IMR-90 (cell line): ENCODE measurements at regions not wholly inside any gene's neighbourhood (a gene's known extent, or its start where the extent isn't known, plus 50 kb on each side); places are given as distances from the start of the nearest gene placed in this dataset.

Source experiments
- ATAC-seq: fragments of 200-7000 bp; cut with Tn5 transposase; 2 replicates; pipeline ENCODE4 v1.9.1; 2020; ENCODE audit warnings: low read depth, mild to moderate bottlenecking, moderate library complexity
- BruUV-seq: library from RNA; stranded (reverse); fragments of 400-500 nt; replicated peaks from 2 replicates; lab custom pipeline; 2021; lab: Mats Ljungman, UMichigan
- CTCF ChIA-PET: fragments of 300-600 bp; formaldehyde crosslinking; extraction: SDS; loops from one replicate; lab custom pipeline; 2021; ENCODE audit warnings: antibody characterized with exemption; lab: Yijun Ruan, JAX
- POLR2A ChIA-PET: fragments of 300-600 bp; sonication (Branson Sonifier 250); formaldehyde crosslinking; loops from one replicate; lab custom pipeline; 2022; ENCODE audit warnings: antibody characterized with exemption; ENCODE audit not compliant: unreplicated experiment; lab: Charles Lee
- DNase-seq: peaks from one replicate; pipeline ENCODE4 v3.0.0; 2013
- H2AFZ ChIP-seq: replicated peaks from 2 replicates; pipeline ENCODE3; 2013; ENCODE audit warnings: low read length, mild to moderate bottlenecking; ENCODE audit not compliant: poor library complexity
- H2AK5ac ChIP-seq: 2 replicates; pipeline ENCODE4 v1.6.1; 2013; ENCODE audit warnings: low read depth, low read length, inconsistent platforms
- H2AK9ac ChIP-seq: replicated peaks from 2 replicates; pipeline ENCODE3; 2013; ENCODE audit warnings: mild to moderate bottlenecking, low read depth, low read length, moderate library complexity; ENCODE audit not compliant: poor library complexity
- H2BK120ac ChIP-seq: 2 replicates; pipeline ENCODE4 v1.6.1; 2013; ENCODE audit warnings: low read depth, low read length, inconsistent platforms
- H2BK15ac ChIP-seq: 3 replicates; pipeline ENCODE4 v1.6.1; 2013; ENCODE audit warnings: low read depth, low read length, inconsistent platforms
- H2BK20ac ChIP-seq: 2 replicates; pipeline ENCODE4 v1.6.1; 2013; ENCODE audit warnings: low read depth, mild to moderate bottlenecking, inconsistent platforms, low read length, moderate library complexity
- H2BK5ac ChIP-seq: 2 replicates; pipeline ENCODE4 v1.6.1; 2013; ENCODE audit warnings: mild to moderate bottlenecking, low read depth, low read length, inconsistent platforms; ENCODE audit not compliant: poor library complexity, severe bottlenecking
- H3K14ac ChIP-seq: replicated peaks from 2 replicates; pipeline ENCODE4 v1.6.1; 2013; ENCODE audit warnings: low read depth, low read length, inconsistent platforms
- H3K18ac ChIP-seq: 2 replicates; pipeline ENCODE4 v1.6.1; 2013; ENCODE audit warnings: low read depth, low read length, control low read depth
- H3K23ac ChIP-seq: 2 replicates; pipeline ENCODE4 v1.6.1; 2013; ENCODE audit warnings: low read depth, low read length, inconsistent platforms
- H3K27ac ChIP-seq: 2 replicates; pipeline ENCODE4 v1.5.1; 2013; ENCODE audit warnings: mild to moderate bottlenecking, control low read depth, low read length; ENCODE audit not compliant: insufficient read depth
- H3K27me3 ChIP-seq: 2 replicates; pipeline ENCODE4 v1.6.1; 2013; ENCODE audit warnings: low read length; ENCODE audit not compliant: control insufficient read depth, insufficient read depth
- H3K36me3 ChIP-seq: 2 replicates; pipeline ENCODE4 v1.6.1; 2013; ENCODE audit warnings: low read length, mixed read lengths; ENCODE audit not compliant: control insufficient read depth, insufficient read depth
- H3K4ac ChIP-seq: 2 replicates; pipeline ENCODE4 v1.6.1; 2013; ENCODE audit warnings: low read depth, low read length, inconsistent platforms
- H3K4me1 ChIP-seq: 2 replicates; pipeline ENCODE4 v1.6.1; 2013; ENCODE audit warnings: low read length, mixed read lengths; ENCODE audit not compliant: control insufficient read depth, insufficient read depth
- H3K4me2 ChIP-seq: 2 replicates; pipeline ENCODE4 v1.6.1; 2013; ENCODE audit warnings: low read depth, mild to moderate bottlenecking, control low read depth, low read length, moderate library complexity
- H3K4me3 ChIP-seq: 2 replicates; pipeline ENCODE4 v1.5.1; 2013; ENCODE audit warnings: low read depth, mild to moderate bottlenecking, control low read depth, low read length, moderate library complexity; ENCODE audit not compliant: insufficient read depth
- H3K56ac ChIP-seq: 2 replicates; pipeline ENCODE4 v1.6.1; 2013; ENCODE audit warnings: low read length, inconsistent platforms; ENCODE audit not compliant: insufficient read depth; ENCODE audit errors: extremely low read depth
- H3K79me1 ChIP-seq, 2 experiments: 2 replicates each; pipeline ENCODE4 v1.6.1; 2013; ENCODE audit warnings: low read length in 2 of 2, inconsistent platforms in 1 of 2, low read depth in 1 of 2
- H3K9ac ChIP-seq: 2 replicates; pipeline ENCODE4 v1.6.1; 2013; ENCODE audit warnings: low read depth, low read length, control low read depth
- H3K9me1 ChIP-seq: 2 replicates; pipeline ENCODE4 v1.6.1; 2013; ENCODE audit warnings: low read length, inconsistent platforms; ENCODE audit not compliant: insufficient read depth
- H3K9me3 ChIP-seq: 2 replicates; pipeline ENCODE4 v1.6.1; 2013; ENCODE audit warnings: low read length; ENCODE audit not compliant: control insufficient read depth, insufficient read depth
- H4K20me1 ChIP-seq: 2 replicates; pipeline ENCODE4 v1.6.1; 2013; ENCODE audit warnings: low read length, inconsistent platforms; ENCODE audit not compliant: insufficient read depth
- H4K5ac ChIP-seq: 2 replicates; pipeline ENCODE4 v1.6.1; 2013; ENCODE audit warnings: mild to moderate bottlenecking, low read depth, low read length, control low read depth
- H4K8ac ChIP-seq, 2 experiments: 2 replicates each; pipeline ENCODE4 v1.6.1; 2013; ENCODE audit warnings: low read depth in 2 of 2, low read length in 2 of 2, control low read depth in 1 of 2, inconsistent platforms in 1 of 2
- H4K91ac ChIP-seq: 2 replicates; pipeline ENCODE4 v1.6.1; 2013; ENCODE audit warnings: low read depth, low read length, inconsistent platforms; ENCODE audit not compliant: insufficient read depth
- BHLHE40 ChIP-seq: fragments of 150-350 bp; IDR thresholded peaks from 2 replicates; pipeline ENCODE4 v1.6.1; 2016; ENCODE audit warnings: mild to moderate bottlenecking, low read depth, low read length
- CEBPB ChIP-seq: IDR thresholded peaks from 2 replicates; pipeline ENCODE4 v1.6.1; 2012; ENCODE audit warnings: low read depth, low read length, improper control_type of control experiment
- CHD1 ChIP-seq: IDR thresholded peaks from 2 replicates; pipeline ENCODE4 v1.6.1; 2012; ENCODE audit warnings: low read depth, low read length, improper control_type of control experiment
- FOS ChIP-seq: fragments of 150-350 bp; IDR thresholded peaks from 2 replicates; pipeline ENCODE4 v1.6.1; 2016; ENCODE audit warnings: low read depth, low read length
- MAFK ChIP-seq: IDR thresholded peaks from 2 replicates; pipeline ENCODE4 v1.6.1; 2012; ENCODE audit warnings: low read depth, low read length, improper control_type of control experiment
- MAZ ChIP-seq: IDR thresholded peaks from 2 replicates; pipeline ENCODE4 v1.6.1; 2012; ENCODE audit warnings: low read depth, mild to moderate bottlenecking, low read length, improper control_type of control experiment, moderate library complexity, borderline replicate concordance
- MXI1 ChIP-seq: IDR thresholded peaks from 2 replicates; pipeline ENCODE4 v1.6.1; 2012; ENCODE audit warnings: low read depth, mild to moderate bottlenecking, low read length, moderate library complexity, borderline replicate concordance
- NFE2L2 ChIP-seq: fragments of 150-350 bp; IDR thresholded peaks from 2 replicates; pipeline ENCODE4 v1.6.1; 2016; ENCODE audit warnings: low read depth, mild to moderate bottlenecking, low read length
- POLR2A ChIP-seq: IDR thresholded peaks from 2 replicates; pipeline ENCODE4 v1.6.1; 2012; ENCODE audit warnings: mild to moderate bottlenecking, low read depth, low read length
- RAD21 ChIP-seq: IDR thresholded peaks from 2 replicates; pipeline ENCODE4 v1.6.1; 2012; ENCODE audit warnings: low read length, improper control_type of control experiment
- RCOR1 ChIP-seq: IDR thresholded peaks from 2 replicates; pipeline ENCODE4 v1.6.1; 2012; ENCODE audit warnings: mild to moderate bottlenecking, low read length, improper control_type of control experiment; ENCODE audit not compliant: insufficient replicate concordance
- RFX5 ChIP-seq: IDR thresholded peaks from 2 replicates; pipeline ENCODE4 v1.8.0; 2012; ENCODE audit warnings: low read depth, mild to moderate bottlenecking, low read length, moderate library complexity
- SMC3 ChIP-seq: fragments of 150-350 bp; IDR thresholded peaks from 2 replicates; pipeline ENCODE4 v1.6.1; 2016; ENCODE audit warnings: low read depth, mild to moderate bottlenecking, antibody characterized with exemption, low read length, moderate library complexity
- WGBS, 2 experiments: methylation state at CpG; one replicate each; pipeline versions ENCODE4 v1.1.5 to v1.1.7; 2013; ENCODE audit warnings: missing lambda C conversion rate in 2 of 2; ENCODE audit not compliant: insufficient read length in 1 of 2; ENCODE audit errors: extremely low coverage in 2 of 2; 5-methylcytosine and 5-hydroxymethylcytosine counted together
- dilution Hi-C: fragments of 300-500 bp; cut with HindIII; formaldehyde crosslinking; loops from one replicate; pipeline ENCODE4 v1.14.3; 2018; ENCODE audit warnings: low sequenced_read_pairs; ENCODE audit not compliant: unreplicated experiment
- in situ Hi-C: fragments of 300-500 bp; cut with MboI; formaldehyde crosslinking; loops from 3 replicates; pipeline ENCODE4 v1.14.3; 2019; ENCODE audit warnings: low sequenced_read_pairs, inconsistent platforms, mixed read lengths
- intact Hi-C: fragments of 100-400 bp; cut with micrococcal nuclease; formaldehyde crosslinking; loops from 2 replicates; pipeline ENCODE4 v1.10.0; 2022
- TF ChIP-seq, protein P1 (sequence below): fragments of 150-350 bp; IDR thresholded peaks from 2 replicates; pipeline ENCODE4 v1.6.1; 2017; ENCODE audit warnings: mild to moderate bottlenecking, antibody characterized with exemption, low read length, low read depth
- TF ChIP-seq, protein P2 (sequence below): fragments of 150-350 bp; IDR thresholded peaks from 2 replicates; pipeline ENCODE4 v1.6.1; 2016; ENCODE audit warnings: low read depth, mild to moderate bottlenecking, low read length, moderate library complexity, borderline replicate concordance
- TF ChIP-seq, protein P3 (sequence below): conservative IDR thresholded peaks from 2 replicates; pipeline ENCODE4 v1.5.1; 2012; ENCODE audit warnings: mild to moderate bottlenecking, low read depth, low read length, improper control_type of control experiment

DNA sequence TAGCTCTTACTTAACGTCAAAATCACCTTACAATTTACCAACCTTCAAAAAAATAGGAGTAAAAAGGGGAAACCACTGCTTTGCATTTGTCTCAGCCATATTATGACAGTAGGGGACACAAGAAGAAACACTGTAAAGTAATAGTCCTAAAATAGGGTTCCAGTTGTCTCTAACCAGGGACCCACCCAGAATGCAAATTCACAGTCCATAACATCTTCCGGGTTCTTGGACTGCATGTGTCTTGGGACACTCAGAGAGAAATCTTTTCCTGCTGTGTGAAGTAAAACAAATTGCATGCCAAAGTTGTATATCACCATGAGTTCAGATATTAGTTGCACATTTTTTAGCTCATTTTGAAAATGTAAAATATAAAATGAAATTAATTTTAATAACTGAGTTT is 69.8 kb upstream of the PGR start:
- Histone ChIP-seq H4K91ac (no peak overlapping the region), H3K9me1 (no peaks in the 10 kb centered on the region), H3K4me2 (no peak overlapping the region), H3K4me1 (no peaks in the 10 kb centered on the region), H3K4me3 (no peak overlapping the region), H3K14ac (no peak overlapping the region), H4K20me1 (no peaks in the 10 kb centered on the region), H2AFZ (no peak overlapping the region), H3K27me3 (no peaks in the 10 kb centered on the region), H4K5ac (no peak overlapping the region), H3K9me3 (no peaks in the 10 kb centered on the region), H3K9ac (no peak overlapping the region), H2AK9ac (no peak overlapping the region), H3K18ac (no peak overlapping the region), H2BK15ac (no peak overlapping the region), H3K23ac (no peak overlapping the region), H3K4ac (no peak overlapping the region), H2AK5ac (no peak overlapping the region), H2BK20ac (no peak overlapping the region), H2BK5ac (no peak overlapping the region), H3K36me3 (no peaks in the 10 kb centered on the region), H3K27ac (no peak overlapping the region), H4K8ac (no peak overlapping the region), H3K79me1 (no peaks in the 10 kb centered on the region), H2BK120ac (no peak overlapping the region), H3K56ac (no peak overlapping the region)
- ChIA-PET CTCF (no interaction called here), POLR2A (no interaction called here)
- dilution Hi-C loops (no loop called here), in situ Hi-C loops (no loop called here), intact Hi-C loops (no loop called here)
- ATAC-seq (no peak), DNase-seq (no peak)
- TF ChIP-seq POLR2A (no peak), RAD21 (no peak), MAFK (no peak), CEBPB (no peak), NFE2L2 (no peak), SMC3 (no peak), RCOR1 (no peak), RFX5 (no peak), BHLHE40 (no peak), MXI1 (no peak), FOS (no peak), MAZ (no peak), CHD1 (no peak)
- TF ChIP-seq, protein P1, sequence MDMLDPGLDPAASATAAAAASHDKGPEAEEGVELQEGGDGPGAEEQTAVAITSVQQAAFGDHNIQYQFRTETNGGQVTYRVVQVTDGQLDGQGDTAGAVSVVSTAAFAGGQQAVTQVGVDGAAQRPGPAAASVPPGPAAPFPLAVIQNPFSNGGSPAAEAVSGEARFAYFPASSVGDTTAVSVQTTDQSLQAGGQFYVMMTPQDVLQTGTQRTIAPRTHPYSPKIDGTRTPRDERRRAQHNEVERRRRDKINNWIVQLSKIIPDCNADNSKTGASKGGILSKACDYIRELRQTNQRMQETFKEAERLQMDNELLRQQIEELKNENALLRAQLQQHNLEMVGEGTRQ = no peak
- TF ChIP-seq, protein P2, sequence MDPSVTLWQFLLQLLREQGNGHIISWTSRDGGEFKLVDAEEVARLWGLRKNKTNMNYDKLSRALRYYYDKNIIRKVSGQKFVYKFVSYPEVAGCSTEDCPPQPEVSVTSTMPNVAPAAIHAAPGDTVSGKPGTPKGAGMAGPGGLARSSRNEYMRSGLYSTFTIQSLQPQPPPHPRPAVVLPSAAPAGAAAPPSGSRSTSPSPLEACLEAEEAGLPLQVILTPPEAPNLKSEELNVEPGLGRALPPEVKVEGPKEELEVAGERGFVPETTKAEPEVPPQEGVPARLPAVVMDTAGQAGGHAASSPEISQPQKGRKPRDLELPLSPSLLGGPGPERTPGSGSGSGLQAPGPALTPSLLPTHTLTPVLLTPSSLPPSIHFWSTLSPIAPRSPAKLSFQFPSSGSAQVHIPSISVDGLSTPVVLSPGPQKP = no peak
- TF ChIP-seq, protein P3, sequence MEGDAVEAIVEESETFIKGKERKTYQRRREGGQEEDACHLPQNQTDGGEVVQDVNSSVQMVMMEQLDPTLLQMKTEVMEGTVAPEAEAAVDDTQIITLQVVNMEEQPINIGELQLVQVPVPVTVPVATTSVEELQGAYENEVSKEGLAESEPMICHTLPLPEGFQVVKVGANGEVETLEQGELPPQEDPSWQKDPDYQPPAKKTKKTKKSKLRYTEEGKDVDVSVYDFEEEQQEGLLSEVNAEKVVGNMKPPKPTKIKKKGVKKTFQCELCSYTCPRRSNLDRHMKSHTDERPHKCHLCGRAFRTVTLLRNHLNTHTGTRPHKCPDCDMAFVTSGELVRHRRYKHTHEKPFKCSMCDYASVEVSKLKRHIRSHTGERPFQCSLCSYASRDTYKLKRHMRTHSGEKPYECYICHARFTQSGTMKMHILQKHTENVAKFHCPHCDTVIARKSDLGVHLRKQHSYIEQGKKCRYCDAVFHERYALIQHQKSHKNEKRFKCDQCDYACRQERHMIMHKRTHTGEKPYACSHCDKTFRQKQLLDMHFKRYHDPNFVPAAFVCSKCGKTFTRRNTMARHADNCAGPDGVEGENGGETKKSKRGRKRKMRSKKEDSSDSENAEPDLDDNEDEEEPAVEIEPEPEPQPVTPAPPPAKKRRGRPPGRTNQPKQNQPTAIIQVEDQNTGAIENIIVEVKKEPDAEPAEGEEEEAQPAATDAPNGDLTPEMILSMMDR = no peak
- BruUV-seq = no TSS peak
- no CpG with 5 or more reads among the region's 2 CpGs for WGBS, 2 experiments
